ENCODE measurements at regions not wholly inside any gene's neighbourhood (a gene's known extent, or its start where the extent isn't known, plus 50 kb on each side); places are given as distances from the start of the nearest gene placed in this dataset.
A peak's percentile ranks its signal among the peaks of the same experiment; 100 is the strongest.

DNA sequence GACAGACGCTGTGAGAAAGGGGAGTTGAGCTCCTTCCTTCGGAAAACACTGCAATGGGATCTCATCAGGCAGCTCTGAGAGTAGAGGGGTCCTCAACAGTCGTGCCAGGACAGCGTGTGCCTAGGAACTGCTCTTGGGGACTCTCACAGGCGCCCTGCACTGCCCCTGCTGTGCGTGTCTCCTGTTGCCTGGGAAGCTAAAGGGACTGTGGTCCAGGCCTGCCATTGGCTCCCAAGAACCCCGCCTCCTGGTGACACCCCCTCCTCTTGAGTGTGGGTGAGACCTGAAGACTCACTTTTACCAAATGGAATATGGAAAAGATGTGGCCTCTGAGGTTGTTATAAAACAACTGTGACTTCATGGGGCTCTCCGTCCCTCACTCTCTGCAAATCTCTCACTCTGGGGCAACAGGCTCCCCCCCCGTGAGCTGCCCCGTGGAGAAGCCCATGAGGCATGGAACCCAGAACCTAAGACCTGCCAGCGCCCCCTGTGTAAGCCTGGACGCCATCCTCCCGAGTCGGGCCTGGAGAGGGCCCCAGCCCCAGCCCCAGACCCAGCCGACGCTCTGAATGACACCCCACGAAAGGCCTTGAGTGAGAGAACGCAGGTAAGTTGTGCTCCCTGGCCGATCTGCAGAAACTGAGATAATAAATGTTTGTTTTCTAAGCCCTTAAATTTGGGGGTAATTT lies 302.7 kb downstream of the FGF9 start:
- Histone ChIP-seq H3K27ac (ENCODE audit: low read depth, low read length) (no peak overlapping the region), H3K4me3 (ENCODE audit: low read depth, low read length) (no peak overlapping the region), H3K9me3 (ENCODE audit: control insufficient read depth, insufficient read depth, low read length) (peaks cover 4% of the 10 kb centered on the region), H3K27me3 (ENCODE audit: control insufficient read depth, insufficient read depth, low read length) (no peaks in the 10 kb centered on the region)
- ChIA-PET POLR2A (no interaction called here), CTCF (interaction anchor here (0.6 kb wide), 1 partner anchor 30 kb away, joined by 8 read pairs; no protein-coding TSS in a partner anchor)
- TF ChIP-seq, protein P1, sequence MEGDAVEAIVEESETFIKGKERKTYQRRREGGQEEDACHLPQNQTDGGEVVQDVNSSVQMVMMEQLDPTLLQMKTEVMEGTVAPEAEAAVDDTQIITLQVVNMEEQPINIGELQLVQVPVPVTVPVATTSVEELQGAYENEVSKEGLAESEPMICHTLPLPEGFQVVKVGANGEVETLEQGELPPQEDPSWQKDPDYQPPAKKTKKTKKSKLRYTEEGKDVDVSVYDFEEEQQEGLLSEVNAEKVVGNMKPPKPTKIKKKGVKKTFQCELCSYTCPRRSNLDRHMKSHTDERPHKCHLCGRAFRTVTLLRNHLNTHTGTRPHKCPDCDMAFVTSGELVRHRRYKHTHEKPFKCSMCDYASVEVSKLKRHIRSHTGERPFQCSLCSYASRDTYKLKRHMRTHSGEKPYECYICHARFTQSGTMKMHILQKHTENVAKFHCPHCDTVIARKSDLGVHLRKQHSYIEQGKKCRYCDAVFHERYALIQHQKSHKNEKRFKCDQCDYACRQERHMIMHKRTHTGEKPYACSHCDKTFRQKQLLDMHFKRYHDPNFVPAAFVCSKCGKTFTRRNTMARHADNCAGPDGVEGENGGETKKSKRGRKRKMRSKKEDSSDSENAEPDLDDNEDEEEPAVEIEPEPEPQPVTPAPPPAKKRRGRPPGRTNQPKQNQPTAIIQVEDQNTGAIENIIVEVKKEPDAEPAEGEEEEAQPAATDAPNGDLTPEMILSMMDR (IDR thresholded peaks at IDR 0.05; ENCODE audit: low read depth, low read length): no peak
- DNase-seq (ENCODE audit: low read depth, low spot score): no peak

DNA sequence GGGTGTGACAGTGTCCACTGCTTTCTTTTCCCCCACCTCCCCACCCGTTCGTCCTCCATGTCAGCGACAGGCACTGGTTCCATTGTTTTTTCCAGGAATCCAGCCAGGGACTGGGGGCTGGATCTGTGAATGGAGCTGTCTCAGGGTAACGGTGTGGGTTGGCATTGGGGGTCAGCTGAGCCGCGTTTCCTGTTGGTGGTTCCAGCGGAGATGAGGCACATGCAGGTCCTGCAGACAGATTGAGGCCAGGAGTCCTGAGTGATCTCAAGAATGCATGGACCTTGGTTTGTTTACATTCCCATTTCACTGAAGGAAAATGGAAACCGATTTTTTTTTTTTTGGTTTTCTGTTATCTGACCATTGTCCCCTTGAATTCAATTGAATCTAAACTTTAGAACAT lies 303.9 kb downstream of the FGF9 start:
- no peak for DNase-seq (ENCODE audit: low read depth, low spot score)
- CTCF ChIA-PET: no interaction called here
- peak overlapping the region; percentile 21 for H3K27ac ChIP-seq (ENCODE audit: low read depth, low read length)
- TF ChIP-seq, protein P1 (IDR thresholded peaks at IDR 0.05; ENCODE audit: low read depth, low read length): no peak
- H3K9me3 ChIP-seq (ENCODE audit: control insufficient read depth, insufficient read depth, low read length): peaks cover 4% of the 10 kb centered on the region
- no peaks in the 10 kb centered on the region for H3K27me3 ChIP-seq (ENCODE audit: control insufficient read depth, insufficient read depth, low read length)
- POLR2A ChIA-PET: no interaction called here
- no peak overlapping the region for H3K4me3 ChIP-seq (ENCODE audit: low read depth, low read length)

DNA sequence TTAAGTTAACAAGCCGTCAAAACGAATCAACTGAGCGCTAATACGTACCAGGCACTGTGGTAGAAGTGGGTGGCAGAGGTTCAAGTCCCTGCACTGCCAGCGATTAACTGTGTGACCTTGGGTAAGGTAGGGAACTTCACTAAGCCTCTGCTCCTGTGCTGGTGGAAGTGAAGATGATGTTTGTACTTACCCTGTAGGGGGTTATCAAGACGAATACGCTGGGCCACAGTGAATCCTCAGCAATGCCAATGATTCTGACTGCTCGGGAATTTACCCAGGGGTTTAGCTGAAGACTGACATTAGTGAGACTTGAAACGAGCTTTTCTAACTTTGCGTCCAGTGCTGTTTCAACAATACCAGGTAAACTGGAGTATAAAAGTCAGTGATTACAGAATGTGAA lies 305.3 kb downstream of the FGF9 start:
- Histone ChIP-seq H3K9me3 (ENCODE audit: control insufficient read depth, insufficient read depth, low read length) (peaks cover 4% of the 10 kb centered on the region), H3K27ac (ENCODE audit: low read depth, low read length) (no peak overlapping the region), H3K27me3 (ENCODE audit: control insufficient read depth, insufficient read depth, low read length) (no peaks in the 10 kb centered on the region), H3K4me3 (ENCODE audit: low read depth, low read length) (no peak overlapping the region)
- ChIA-PET POLR2A (no interaction called here), CTCF (interaction anchor here (1.0 kb wide), 1 partner anchor 10 kb away, joined by 3 read pairs; no protein-coding TSS in a partner anchor)
- TF ChIP-seq, protein P1 (IDR thresholded peaks at IDR 0.05; ENCODE audit: low read depth, low read length): no peak
- no peak for DNase-seq (ENCODE audit: low read depth, low spot score)

DNA sequence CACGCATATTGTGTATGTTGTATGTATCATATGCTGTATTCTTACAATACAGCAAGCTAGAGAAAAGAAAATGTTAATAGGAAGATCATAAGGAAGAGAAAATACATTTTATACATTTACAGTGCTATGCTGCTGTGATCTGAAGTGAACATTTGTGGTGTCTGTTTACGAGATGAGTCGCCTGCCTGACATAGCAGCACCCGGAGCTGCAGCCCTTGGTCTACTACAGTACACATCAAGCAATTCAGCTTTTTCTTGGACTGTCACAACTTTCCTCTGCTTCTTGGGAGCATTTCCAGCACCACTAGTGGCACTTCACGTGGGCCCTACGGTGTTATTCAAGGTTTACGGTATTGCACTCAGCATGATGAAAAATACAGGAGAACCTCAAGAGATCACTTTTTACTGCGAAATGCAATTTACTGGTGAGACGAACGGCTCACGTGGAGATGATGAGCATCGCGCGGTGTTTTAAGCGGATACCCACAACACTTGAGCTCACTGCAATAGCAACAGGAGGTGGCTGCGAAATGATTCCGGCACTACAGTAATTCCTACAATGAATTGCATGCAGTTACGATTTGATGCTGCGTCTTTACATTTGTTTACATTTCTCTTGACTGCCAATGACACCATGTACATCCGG lies 308.4 kb downstream of the FGF9 start:
- Histone ChIP-seq H3K27ac (ENCODE audit: low read depth, low read length) (no peak overlapping the region), H3K9me3 (ENCODE audit: control insufficient read depth, insufficient read depth, low read length) (no peaks in the 10 kb centered on the region; the same call in 1 of the 2 replicates), H3K4me3 (ENCODE audit: low read depth, low read length) (no peak overlapping the region), H3K27me3 (ENCODE audit: control insufficient read depth, insufficient read depth, low read length) (no peaks in the 10 kb centered on the region)
- TF ChIP-seq, protein P1 (IDR thresholded peaks at IDR 0.05; ENCODE audit: low read depth, low read length): no peak
- POLR2A ChIA-PET: no interaction called here
- CTCF ChIA-PET: interaction anchor here (2.0 kb wide), 1 partner anchor 341 kb away, joined by 7 read pairs; no protein-coding TSS in a partner anchor
- DNase-seq (ENCODE audit: low read depth, low spot score): no peak

DNA sequence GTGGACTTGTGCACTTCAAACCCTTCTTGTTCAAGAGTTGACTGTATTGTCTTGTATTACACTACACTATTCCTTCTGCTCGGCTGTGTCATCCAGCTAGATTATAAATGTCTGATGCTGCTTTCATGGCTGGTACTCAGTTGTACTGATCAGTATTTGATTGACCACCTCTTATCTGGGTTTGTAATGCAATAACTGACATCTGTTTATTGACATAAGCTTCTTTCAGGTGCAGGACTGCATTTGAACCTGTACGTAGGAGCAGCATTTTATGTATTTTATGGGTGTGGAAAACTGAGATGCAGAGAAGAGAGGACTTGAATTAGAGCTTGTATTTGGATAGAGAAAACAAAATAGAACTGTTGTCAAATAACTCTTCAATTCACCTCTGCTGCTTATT lies 309.2 kb downstream of the FGF9 start:
- TF ChIP-seq, protein P1 (IDR thresholded peaks at IDR 0.05; ENCODE audit: low read depth, low read length): no peak
- ChIA-PET POLR2A (no interaction called here), CTCF (interaction anchor here (2.0 kb wide), 1 partner anchor 342 kb away, joined by 7 read pairs; no protein-coding TSS in a partner anchor)
- DNase-seq (ENCODE audit: low read depth, low spot score): no peak
- no peaks in the 10 kb centered on the region for H3K27me3 ChIP-seq (ENCODE audit: control insufficient read depth, insufficient read depth, low read length)
- no peaks in the 10 kb centered on the region; the same call in 1 of the 2 replicates for H3K9me3 ChIP-seq (ENCODE audit: control insufficient read depth, insufficient read depth, low read length)
- no peak overlapping the region for H3K4me3 ChIP-seq (ENCODE audit: low read depth, low read length)
- no peak overlapping the region for H3K27ac ChIP-seq (ENCODE audit: low read depth, low read length)

Data from AG04450 (cell line).